COLO829 (cell line): ENCODE measurements at regions not wholly inside any gene's neighbourhood (a gene's known extent, or its start where the extent isn't known, plus 50 kb on each side); places are given as distances from the start of the nearest gene placed in this dataset.
"Not testable (repeated sequence)": the region's sequence is repeated elsewhere in the genome, so short reads cannot be mapped to it uniquely, and the experiment has no call there.

ENCODE experiments used
- DNase-seq: peaks from one replicate; pipeline ENCODE4 v3.0.0; 2012; ENCODE audit warnings: low spot score

- no peak for DNase-seq
These were observed 836.2 kb upstream of the MGAT4C start for GRCh38 chr12:87092421-87092820.

- DNase-seq = no peak
These were observed 830.1 kb upstream of the MGAT4C start for GRCh38 chr12:87086118-87086891.

GRCh38 chr12:87085286-87085685 lies 829.1 kb upstream of the MGAT4C start:
- no peak for DNase-seq

- DNase-seq = no peak
These were observed 826.6 kb upstream of the MGAT4C start for GRCh38 chr12:87082756-87083155.

GRCh38 chr12:87074781-87075180 lies 818.6 kb upstream of the MGAT4C start:
- DNase-seq = no peak

- no peak for DNase-seq
These were observed 810.1 kb upstream of the MGAT4C start for GRCh38 chr12:87066326-87066725.

- DNase-seq = no peak
These were observed 803.0 kb upstream of the MGAT4C start for GRCh38 chr12:87059231-87059630.

- no peak for DNase-seq
These were observed 798.0 kb upstream of the MGAT4C start for GRCh38 chr12:87054226-87054625.

- peak; percentile 2 for DNase-seq
These were observed 795.4 kb upstream of the MGAT4C start for GRCh38 chr12:87051621-87052020.

- no peak for DNase-seq
These were observed 791.5 kb upstream of the MGAT4C start for GRCh38 chr12:87047691-87048090.

GRCh38 chr12:87039536-87039935 lies 783.3 kb upstream of the MGAT4C start:
- no peak for DNase-seq

GRCh38 chr12:87038098-87038497 lies 781.9 kb upstream of the MGAT4C start:
- no peak for DNase-seq

GRCh38 chr12:87025976-87026375 lies 769.8 kb upstream of the MGAT4C start:
- no peak for DNase-seq

GRCh38 chr12:87021400-87021799 lies 765.2 kb upstream of the MGAT4C start:
- no peak for DNase-seq

- DNase-seq = peak; percentile 3
These were observed 763.9 kb upstream of the MGAT4C start for GRCh38 chr12:87020071-87020470.

GRCh38 chr12:87015352-87015751 lies 759.2 kb upstream of the MGAT4C start:
- no peak for DNase-seq

GRCh38 chr12:87008785-87009384 lies 752.7 kb upstream of the MGAT4C start:
- no peak for DNase-seq

GRCh38 chr12:87001102-87001501 lies 744.9 kb upstream of the MGAT4C start:
- DNase-seq = no peak

- no peak for DNase-seq
These were observed 729.1 kb upstream of the MGAT4C start for GRCh38 chr12:86985298-86985697.

GRCh38 chr12:86970595-86970994 lies 714.4 kb upstream of the MGAT4C start:
- not testable (repeated sequence) for DNase-seq

GRCh38 chr12:86959766-86960458 lies 703.7 kb upstream of the MGAT4C start:
- DNase-seq = no peak

- no peak for DNase-seq
These were observed 694.3 kb upstream of the MGAT4C start for GRCh38 chr12:86950444-86950843.

GRCh38 chr12:86950043-86950442 lies 693.9 kb upstream of the MGAT4C start:
- DNase-seq = no peak
